ENCODE measurements at regions not wholly inside any gene's neighbourhood (a gene's known extent, or its start where the extent isn't known, plus 50 kb on each side); places are given as distances from the start of the nearest gene placed in this dataset.
"Not testable (repeated sequence)": the region's sequence is repeated elsewhere in the genome, so short reads cannot be mapped to it uniquely, and the experiment has no call there.

GRCh38 chr20:5397393-5397792 lies 80.6 kb upstream of the PROKR2 start:
- peak; percentile 4 for DNase-seq (ENCODE audit: low read depth, low spot score)
- in situ Hi-C loops (cut with HindIII; ENCODE audit: low sequenced_read_pairs): no loop called here
- no peak overlapping the region for H3K4me3 ChIP-seq (ENCODE audit: low read depth, low read length)
- TF ChIP-seq, protein P1, sequence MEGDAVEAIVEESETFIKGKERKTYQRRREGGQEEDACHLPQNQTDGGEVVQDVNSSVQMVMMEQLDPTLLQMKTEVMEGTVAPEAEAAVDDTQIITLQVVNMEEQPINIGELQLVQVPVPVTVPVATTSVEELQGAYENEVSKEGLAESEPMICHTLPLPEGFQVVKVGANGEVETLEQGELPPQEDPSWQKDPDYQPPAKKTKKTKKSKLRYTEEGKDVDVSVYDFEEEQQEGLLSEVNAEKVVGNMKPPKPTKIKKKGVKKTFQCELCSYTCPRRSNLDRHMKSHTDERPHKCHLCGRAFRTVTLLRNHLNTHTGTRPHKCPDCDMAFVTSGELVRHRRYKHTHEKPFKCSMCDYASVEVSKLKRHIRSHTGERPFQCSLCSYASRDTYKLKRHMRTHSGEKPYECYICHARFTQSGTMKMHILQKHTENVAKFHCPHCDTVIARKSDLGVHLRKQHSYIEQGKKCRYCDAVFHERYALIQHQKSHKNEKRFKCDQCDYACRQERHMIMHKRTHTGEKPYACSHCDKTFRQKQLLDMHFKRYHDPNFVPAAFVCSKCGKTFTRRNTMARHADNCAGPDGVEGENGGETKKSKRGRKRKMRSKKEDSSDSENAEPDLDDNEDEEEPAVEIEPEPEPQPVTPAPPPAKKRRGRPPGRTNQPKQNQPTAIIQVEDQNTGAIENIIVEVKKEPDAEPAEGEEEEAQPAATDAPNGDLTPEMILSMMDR (IDR thresholded peaks at IDR 0.05; ENCODE audit: low read depth, low read length): no peak

- in situ Hi-C loops (cut with HindIII; ENCODE audit: low sequenced_read_pairs): no loop called here
- TF ChIP-seq, protein P1 (IDR thresholded peaks at IDR 0.05; ENCODE audit: low read depth, low read length): no peak
- DNase-seq (ENCODE audit: low read depth, low spot score): peak; percentile 3
- no peak overlapping the region for H3K4me3 ChIP-seq (ENCODE audit: low read depth, low read length)
These were observed 79.4 kb upstream of the PROKR2 start for GRCh38 chr20:5395932-5396727.

- TF ChIP-seq, protein P1 (IDR thresholded peaks at IDR 0.05; ENCODE audit: low read depth, low read length): no peak
- no peak for DNase-seq (ENCODE audit: low read depth, low spot score)
- no peak overlapping the region for H3K4me3 ChIP-seq (ENCODE audit: low read depth, low read length)
- in situ Hi-C loops (cut with HindIII; ENCODE audit: low sequenced_read_pairs): no loop called here
These were observed 76.6 kb upstream of the PROKR2 start for GRCh38 chr20:5393218-5393870.

GRCh38 chr20:5390720-5391119 lies 74.0 kb upstream of the PROKR2 start:
- in situ Hi-C loops (cut with HindIII; ENCODE audit: low sequenced_read_pairs): no loop called here
- no peak for DNase-seq (ENCODE audit: low read depth, low spot score)
- H3K4me3 ChIP-seq (ENCODE audit: low read depth, low read length): no peak overlapping the region
- TF ChIP-seq, protein P1 (IDR thresholded peaks at IDR 0.05; ENCODE audit: low read depth, low read length): no peak

DNA sequence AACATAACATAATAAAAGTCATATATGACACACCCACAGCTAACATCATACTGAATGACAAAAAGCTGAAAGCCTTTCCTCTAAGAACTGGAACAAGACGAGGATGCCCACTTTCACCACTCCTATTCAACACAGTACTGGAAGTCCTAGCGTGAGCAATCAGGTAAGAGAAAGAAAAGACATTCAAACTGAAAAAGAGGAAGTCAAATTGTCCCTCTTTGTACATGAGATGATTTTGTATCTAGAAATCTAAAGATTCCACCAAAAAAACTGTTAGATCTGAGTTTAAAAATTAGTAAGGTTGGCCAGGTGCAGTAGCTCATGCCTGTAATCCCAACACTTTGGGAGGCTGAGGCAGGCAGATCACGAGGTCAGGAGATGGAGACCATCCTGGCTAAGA lies 70.1 kb upstream of the PROKR2 start:
- DNase-seq (ENCODE audit: low read depth, low spot score); H3K4me3 ChIP-seq (ENCODE audit: low read depth, low read length); in situ Hi-C loops (cut with HindIII; ENCODE audit: low sequenced_read_pairs): not testable (repeated sequence)

GRCh38 chr20:5381527-5381926 lies 64.8 kb upstream of the PROKR2 start:
- DNase-seq (ENCODE audit: low read depth, low spot score); H3K4me3 ChIP-seq (ENCODE audit: low read depth, low read length); in situ Hi-C loops (cut with HindIII; ENCODE audit: low sequenced_read_pairs): not testable (repeated sequence)

GRCh38 chr20:5377484-5377883 lies 60.7 kb upstream of the PROKR2 start:
- no peak for DNase-seq (ENCODE audit: low read depth, low spot score)
- in situ Hi-C loops (cut with HindIII; ENCODE audit: low sequenced_read_pairs): no loop called here
- TF ChIP-seq, protein P1 (IDR thresholded peaks at IDR 0.05; ENCODE audit: low read depth, low read length): no peak
- H3K4me3 ChIP-seq (ENCODE audit: low read depth, low read length): no peak overlapping the region
